OCI-LY7 (cell line): ENCODE measurements at regions not wholly inside any gene's neighbourhood (a gene's known extent, or its start where the extent isn't known, plus 50 kb on each side); places are given as distances from the start of the nearest gene placed in this dataset.

ENCODE experiments used
- BruUV-seq: library from RNA; stranded (reverse); fragments of 400-500 nt; replicated peaks from 2 replicates; lab custom pipeline; 2021; lab: Mats Ljungman, UMichigan
- CTCF ChIA-PET: fragments of 300-600 bp; sonication (Branson Sonifier 250); formaldehyde crosslinking; loops from one replicate; lab custom pipeline; 2022; ENCODE audit warnings: antibody characterized with exemption; ENCODE audit not compliant: unreplicated experiment; lab: Charles Lee
- POLR2A ChIA-PET: fragments of 300-600 bp; sonication (Branson Sonifier 250); formaldehyde crosslinking; loops from one replicate; lab custom pipeline; 2022; ENCODE audit warnings: antibody characterized with exemption; lab: Charles Lee
- DNase-seq: peaks from one replicate; pipeline ENCODE4 v3.0.0-alpha.2; 2015; ENCODE audit warnings: low spot score
- H2AFZ ChIP-seq: fragments of 200-600 bp; sonication (generic), shearing (Covaris generic); 2 replicates; pipeline ENCODE4 v1.6.1; 2014; ENCODE audit warnings: mild to moderate bottlenecking, antibody characterized with exemption, low read length, moderate library complexity
- H3K27ac ChIP-seq: fragments of 200-600 bp; sonication (generic); 2 replicates; pipeline ENCODE4 v1.5.1; 2014; ENCODE audit warnings: mixed run types, low read depth, mild to moderate bottlenecking, moderate library complexity, low read length, inconsistent platforms; ENCODE audit not compliant: poor library complexity, severe bottlenecking
- H3K36me3 ChIP-seq: fragments of 200-600 bp; sonication (generic); 2 replicates; pipeline ENCODE4 v1.6.1; 2014; ENCODE audit warnings: mild to moderate bottlenecking, antibody characterized with exemption, low read length, moderate library complexity, mixed read lengths; ENCODE audit not compliant: insufficient read depth
- H3K4me1 ChIP-seq: fragments of 200-600 bp; sonication (generic); 2 replicates; pipeline ENCODE4 v1.5.1; 2014; ENCODE audit warnings: mild to moderate bottlenecking, low read length; ENCODE audit not compliant: insufficient read depth, poor library complexity, severe bottlenecking
- H3K4me2 ChIP-seq: fragments of 200-600 bp; sonication (generic); 2 replicates; pipeline ENCODE4 v1.6.1; 2014; ENCODE audit warnings: mild to moderate bottlenecking, low read length
- H3K4me3 ChIP-seq: fragments of 200-600 bp; sonication (generic); 2 replicates; pipeline ENCODE4 v1.5.1; 2014; ENCODE audit warnings: mild to moderate bottlenecking, low read depth, low read length; ENCODE audit not compliant: poor library complexity, severe bottlenecking
- H3K79me2 ChIP-seq: fragments of 200-600 bp; sonication (generic); 2 replicates; pipeline ENCODE4 v1.6.1; 2016; ENCODE audit warnings: low read depth, mild to moderate bottlenecking, low read length, moderate library complexity, mixed read lengths; ENCODE audit not compliant: insufficient read depth
- H3K9me2 ChIP-seq: fragments of 200-600 bp; sonication (generic); 2 replicates; pipeline ENCODE4 v1.6.1; 2016; ENCODE audit warnings: mild to moderate bottlenecking, low read length, mixed read lengths; ENCODE audit not compliant: insufficient read depth
- H3K9me3 ChIP-seq: fragments of 200-600 bp; sonication (generic); 2 replicates; pipeline ENCODE4 v1.6.1; 2014; ENCODE audit warnings: mild to moderate bottlenecking, mixed run types, low read length, mixed read lengths
- H4K20me1 ChIP-seq: fragments of 200-600 bp; sonication (generic); 2 replicates; pipeline ENCODE4 v1.6.1; 2014; ENCODE audit warnings: mild to moderate bottlenecking, antibody characterized with exemption, low read length, moderate library complexity, mixed read lengths; ENCODE audit not compliant: insufficient read depth
- EZH2phosphoT487 ChIP-seq: fragments of 200-600 bp; sonication (generic); IDR thresholded peaks from 2 replicates; pipeline ENCODE4 v1.6.1; 2018; ENCODE audit warnings: low read depth, borderline replicate concordance, mild to moderate bottlenecking, mixed run types, antibody characterized with exemption, low read length, moderate library complexity, mixed read lengths
- intact Hi-C: fragments of 100-400 bp; cut with micrococcal nuclease; formaldehyde crosslinking; loops from one replicate; pipeline ENCODE4 v1.10.0; 2022; ENCODE audit not compliant: unreplicated experiment
- TF ChIP-seq, protein P1 (sequence below): fragments of 200-600 bp; sonication (generic); conservative IDR thresholded peaks from 2 replicates; pipeline ENCODE4 v1.5.1; 2014; ENCODE audit warnings: mild to moderate bottlenecking, antibody characterized with exemption, low read length, moderate library complexity, mixed read lengths

DNA sequence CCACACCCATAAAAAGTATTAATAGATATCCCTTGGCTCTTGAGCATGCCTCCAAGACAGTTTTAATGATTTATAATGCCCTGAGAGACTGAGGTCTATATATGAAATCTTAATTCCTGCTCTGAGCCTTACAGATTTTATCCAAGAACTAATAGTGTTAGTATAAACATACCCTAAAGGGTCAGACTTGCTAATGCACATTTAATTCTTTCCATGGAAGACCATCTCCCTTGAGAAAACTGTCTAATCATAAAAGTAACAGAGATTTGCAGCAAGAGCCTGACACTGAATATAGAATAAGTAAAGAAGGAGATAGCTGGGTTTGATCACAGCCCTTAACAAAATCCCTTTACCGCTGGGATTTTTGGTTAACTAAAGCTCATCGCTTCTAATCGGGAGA is 650.8 kb upstream of the KLF12 start:
- H4K20me1 ChIP-seq: no peaks in the 10 kb centered on the region
- no peak overlapping the region for H3K4me2 ChIP-seq
- no peaks in the 10 kb centered on the region for H3K79me2 ChIP-seq
- intact Hi-C loops: no loop called here
- ChIA-PET POLR2A (interaction anchor here (0.6 to 0.7 kb wide), 2 partner anchors 449 to 964 kb away, joined by 3 to 4 read pairs; no protein-coding TSS in a partner anchor), CTCF (no interaction called here)
- no peaks in the 10 kb centered on the region for H3K36me3 ChIP-seq
- H3K27ac ChIP-seq: no peak overlapping the region
- H3K9me3 ChIP-seq: no peaks in the 10 kb centered on the region
- H2AFZ ChIP-seq: no peak overlapping the region
- no peak overlapping the region for H3K4me3 ChIP-seq
- no peak for DNase-seq
- H3K9me2 ChIP-seq: no peaks in the 10 kb centered on the region
- BruUV-seq: no TSS peak
- no peaks in the 10 kb centered on the region for H3K4me1 ChIP-seq
- TF ChIP-seq, protein P1, sequence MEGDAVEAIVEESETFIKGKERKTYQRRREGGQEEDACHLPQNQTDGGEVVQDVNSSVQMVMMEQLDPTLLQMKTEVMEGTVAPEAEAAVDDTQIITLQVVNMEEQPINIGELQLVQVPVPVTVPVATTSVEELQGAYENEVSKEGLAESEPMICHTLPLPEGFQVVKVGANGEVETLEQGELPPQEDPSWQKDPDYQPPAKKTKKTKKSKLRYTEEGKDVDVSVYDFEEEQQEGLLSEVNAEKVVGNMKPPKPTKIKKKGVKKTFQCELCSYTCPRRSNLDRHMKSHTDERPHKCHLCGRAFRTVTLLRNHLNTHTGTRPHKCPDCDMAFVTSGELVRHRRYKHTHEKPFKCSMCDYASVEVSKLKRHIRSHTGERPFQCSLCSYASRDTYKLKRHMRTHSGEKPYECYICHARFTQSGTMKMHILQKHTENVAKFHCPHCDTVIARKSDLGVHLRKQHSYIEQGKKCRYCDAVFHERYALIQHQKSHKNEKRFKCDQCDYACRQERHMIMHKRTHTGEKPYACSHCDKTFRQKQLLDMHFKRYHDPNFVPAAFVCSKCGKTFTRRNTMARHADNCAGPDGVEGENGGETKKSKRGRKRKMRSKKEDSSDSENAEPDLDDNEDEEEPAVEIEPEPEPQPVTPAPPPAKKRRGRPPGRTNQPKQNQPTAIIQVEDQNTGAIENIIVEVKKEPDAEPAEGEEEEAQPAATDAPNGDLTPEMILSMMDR: no peak
- no peak for TF ChIP-seq EZH2phosphoT487

DNA sequence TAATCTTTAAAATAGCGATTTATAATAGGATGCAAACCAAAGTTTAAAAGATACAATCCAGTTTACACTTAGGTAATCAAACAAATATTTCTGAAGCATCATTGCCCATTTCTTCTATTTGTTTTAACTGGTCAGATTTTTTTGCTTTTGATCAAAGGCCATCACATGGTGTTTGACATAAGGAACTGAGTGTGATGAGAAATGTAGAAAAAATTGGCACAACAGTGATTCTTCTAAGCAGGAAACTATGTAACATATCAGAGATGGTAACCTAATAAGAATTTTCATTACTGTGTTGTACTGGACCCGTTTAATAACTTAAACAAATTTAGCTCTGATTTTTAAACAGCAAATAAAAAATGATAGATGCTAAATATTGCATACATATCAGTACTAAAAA is 644.7 kb upstream of the KLF12 start:
- Histone ChIP-seq H2AFZ (no peak overlapping the region), H3K9me2 (no peaks in the 10 kb centered on the region), H4K20me1 (no peaks in the 10 kb centered on the region), H3K4me2 (no peak overlapping the region), H3K9me3 (no peaks in the 10 kb centered on the region), H3K4me3 (no peak overlapping the region), H3K79me2 (no peaks in the 10 kb centered on the region), H3K27ac (no peak overlapping the region), H3K4me1 (no peaks in the 10 kb centered on the region), H3K36me3 (no peaks in the 10 kb centered on the region)
- intact Hi-C loops: no loop called here
- DNase-seq: no peak
- BruUV-seq: no TSS peak
- POLR2A ChIA-PET: no interaction called here
- CTCF ChIA-PET: no interaction called here
- TF ChIP-seq, protein P1: no peak
- no peak for TF ChIP-seq EZH2phosphoT487

DNA sequence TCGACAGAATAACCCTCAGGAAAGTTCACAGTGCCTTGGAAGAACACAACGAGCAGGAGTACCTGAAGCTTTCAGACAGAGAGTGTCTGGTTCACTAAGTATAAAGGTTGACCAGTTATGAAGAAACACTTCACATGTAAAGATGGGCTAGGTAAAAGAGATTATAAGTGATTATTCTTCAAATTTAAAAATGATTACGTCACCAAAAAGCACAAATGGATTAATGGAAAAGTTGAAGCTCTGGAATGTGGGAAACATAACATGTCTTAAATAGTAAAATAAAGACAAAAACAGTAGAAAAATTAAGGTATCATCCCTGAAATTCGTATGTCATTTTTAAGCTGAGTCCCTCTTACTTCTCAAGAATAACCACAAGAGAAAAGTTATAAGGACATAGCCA is 643.9 kb upstream of the KLF12 start:
- BruUV-seq: no TSS peak
- Histone ChIP-seq H4K20me1 (no peaks in the 10 kb centered on the region), H3K4me2 (no peak overlapping the region), H3K36me3 (no peaks in the 10 kb centered on the region), H3K79me2 (no peaks in the 10 kb centered on the region), H2AFZ (no peak overlapping the region), H3K27ac (no peak overlapping the region), H3K4me1 (no peaks in the 10 kb centered on the region), H3K9me3 (no peaks in the 10 kb centered on the region), H3K4me3 (no peak overlapping the region), H3K9me2 (no peaks in the 10 kb centered on the region)
- intact Hi-C loops: no loop called here
- ChIA-PET CTCF (no interaction called here), POLR2A (interaction anchor here (0.5 kb wide), 1 partner anchor 761 kb away, joined by 3 read pairs; no protein-coding TSS in a partner anchor)
- no peak for TF ChIP-seq EZH2phosphoT487
- TF ChIP-seq, protein P1: no peak
- no peak for DNase-seq
